Vagina (tissue), 2 donors: ENCODE measurements at regions not wholly inside any gene's neighbourhood (a gene's known extent, or its start where the extent isn't known, plus 50 kb on each side); places are given as distances from the start of the nearest gene placed in this dataset.
"Not testable (repeated sequence)": the region's sequence is repeated elsewhere in the genome, so short reads cannot be mapped to it uniquely, and the experiment has no call there.

Source experiments
- DNase-seq, 2 donors: peaks; one replicate each; pipeline ENCODE4 v3.0.0-alpha.2; 2017; ENCODE audit errors: extremely low spot score in 2 of 2
- H3K27ac ChIP-seq: fragments of 200-600 bp; sonication (generic); one replicate; pipeline ENCODE4 v1.5.1; 2019
- H3K27me3 ChIP-seq: fragments of 200-600 bp; sonication (generic); one replicate; pipeline ENCODE4 v1.5.1; 2019
- H3K36me3 ChIP-seq, 2 donors: fragments of 200-600 bp; sonication (generic); one replicate each; pipeline ENCODE4 v1.5.1; 2017 to 2019
- H3K4me1 ChIP-seq: fragments of 200-600 bp; sonication (generic); one replicate; pipeline ENCODE4 v1.5.1; 2019
- H3K4me3 ChIP-seq, 2 donors: fragments of 200-600 bp; sonication (generic); 1 replicate in 1 of 2; 2 replicates in 1 of 2; pipeline ENCODE4 v1.5.1; 2016 to 2019
- H3K9me3 ChIP-seq: fragments of 200-600 bp; sonication (generic); one replicate; pipeline ENCODE4 v1.5.1; 2019
- POLR2A ChIP-seq, 2 donors: fragments of 450-650 bp; IDR thresholded peaks; one replicate each; pipeline ENCODE4 v1.6.1; 2017; ENCODE audit warnings: antibody characterized with exemption in 2 of 2, mild to moderate bottlenecking in 2 of 2, moderate library complexity in 2 of 2
- POLR2AphosphoS5 ChIP-seq, 2 donors: sonication (generic); formaldehyde crosslinking; IDR thresholded peaks; one replicate each; pipeline ENCODE4 v1.9.0; 2017; ENCODE audit warnings: antibody characterized with exemption in 2 of 2, mild to moderate bottlenecking in 2 of 2, low read depth in 1 of 2; ENCODE audit not compliant: insufficient read depth in 1 of 2
- intact Hi-C: fragments of 100-400 bp; cut with DNase I; formaldehyde crosslinking; loops from one replicate; pipeline ENCODE4 v1.15.1; 2023
- TF ChIP-seq, protein P1 (sequence below), 3 experiments: fragments of 450-650 bp in 2 of 3; fragments of 200-600 bp in 1 of 3; sonication (generic) in 1 of 3; IDR thresholded peaks; one replicate each; pipeline ENCODE4 v1.5.1; 2017 to 2019; ENCODE audit warnings: antibody characterized with exemption in 3 of 3, mild to moderate bottlenecking in 2 of 3, moderate library complexity in 2 of 3

DNA sequence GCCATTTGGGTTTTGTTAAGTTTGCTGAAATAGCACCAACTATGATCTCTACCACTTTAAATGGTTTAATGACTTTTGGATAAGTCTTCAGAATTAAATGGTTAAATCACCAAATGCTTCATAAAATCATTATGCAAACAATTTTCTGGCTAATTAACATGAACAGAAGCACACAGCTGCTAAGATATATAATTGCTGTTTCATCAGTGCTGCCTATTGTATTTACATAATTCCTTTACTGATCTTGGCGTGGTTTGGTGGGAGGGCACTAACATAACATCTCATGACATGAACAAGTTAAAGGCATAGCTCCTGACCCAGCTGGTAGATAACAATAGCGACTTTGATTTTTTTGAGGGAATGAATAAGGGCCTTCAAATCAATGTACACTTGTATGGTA is 94.1 kb downstream of the FZD1 start:
- TF ChIP-seq POLR2AphosphoS5 (IDR thresholded peaks at IDR 0.05; ENCODE audit: insufficient read depth in 1 of 2, low read depth in 1 of 2) (no peak), POLR2A (IDR thresholded peaks at IDR 0.05) (no peak)
- TF ChIP-seq, protein P1, sequence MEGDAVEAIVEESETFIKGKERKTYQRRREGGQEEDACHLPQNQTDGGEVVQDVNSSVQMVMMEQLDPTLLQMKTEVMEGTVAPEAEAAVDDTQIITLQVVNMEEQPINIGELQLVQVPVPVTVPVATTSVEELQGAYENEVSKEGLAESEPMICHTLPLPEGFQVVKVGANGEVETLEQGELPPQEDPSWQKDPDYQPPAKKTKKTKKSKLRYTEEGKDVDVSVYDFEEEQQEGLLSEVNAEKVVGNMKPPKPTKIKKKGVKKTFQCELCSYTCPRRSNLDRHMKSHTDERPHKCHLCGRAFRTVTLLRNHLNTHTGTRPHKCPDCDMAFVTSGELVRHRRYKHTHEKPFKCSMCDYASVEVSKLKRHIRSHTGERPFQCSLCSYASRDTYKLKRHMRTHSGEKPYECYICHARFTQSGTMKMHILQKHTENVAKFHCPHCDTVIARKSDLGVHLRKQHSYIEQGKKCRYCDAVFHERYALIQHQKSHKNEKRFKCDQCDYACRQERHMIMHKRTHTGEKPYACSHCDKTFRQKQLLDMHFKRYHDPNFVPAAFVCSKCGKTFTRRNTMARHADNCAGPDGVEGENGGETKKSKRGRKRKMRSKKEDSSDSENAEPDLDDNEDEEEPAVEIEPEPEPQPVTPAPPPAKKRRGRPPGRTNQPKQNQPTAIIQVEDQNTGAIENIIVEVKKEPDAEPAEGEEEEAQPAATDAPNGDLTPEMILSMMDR (IDR thresholded peaks at IDR 0.05) = no peak
- no peaks in the 10 kb centered on the region for H3K27me3 ChIP-seq
- peaks cover 8% of the 10 kb centered on the region for H3K4me1 ChIP-seq
- no peak overlapping the region for H3K27ac ChIP-seq
- DNase-seq = no peak
- intact Hi-C loops = no loop called here
- H3K9me3 ChIP-seq = no peaks in the 10 kb centered on the region
- no peaks in the 10 kb centered on the region for H3K36me3 ChIP-seq
- no peak overlapping the region for H3K4me3 ChIP-seq

DNA sequence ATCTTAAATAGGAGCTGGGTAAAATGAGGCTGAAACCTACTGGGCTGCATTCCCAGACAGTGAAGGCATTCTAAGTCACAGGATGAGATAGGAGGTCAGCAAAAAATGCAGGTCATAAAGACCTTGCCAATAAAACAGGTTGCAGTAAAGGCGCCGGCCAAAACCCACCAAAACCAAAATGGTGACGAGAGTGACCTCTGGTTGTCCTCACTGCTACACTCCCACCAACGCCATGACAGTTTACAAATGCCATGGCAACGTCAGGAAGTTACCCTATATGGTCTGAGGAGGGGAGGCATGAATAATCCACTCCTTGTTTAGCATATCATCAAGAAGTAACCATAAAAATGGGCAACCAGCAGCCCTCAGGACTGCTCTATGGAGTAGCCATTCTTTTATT is 100.9 kb downstream of the FZD1 start:
- H3K4me1 ChIP-seq, H3K4me3 ChIP-seq, H3K36me3 ChIP-seq, H3K27ac ChIP-seq, intact Hi-C loops, H3K9me3 ChIP-seq, DNase-seq, H3K27me3 ChIP-seq: not testable (repeated sequence)

DNA sequence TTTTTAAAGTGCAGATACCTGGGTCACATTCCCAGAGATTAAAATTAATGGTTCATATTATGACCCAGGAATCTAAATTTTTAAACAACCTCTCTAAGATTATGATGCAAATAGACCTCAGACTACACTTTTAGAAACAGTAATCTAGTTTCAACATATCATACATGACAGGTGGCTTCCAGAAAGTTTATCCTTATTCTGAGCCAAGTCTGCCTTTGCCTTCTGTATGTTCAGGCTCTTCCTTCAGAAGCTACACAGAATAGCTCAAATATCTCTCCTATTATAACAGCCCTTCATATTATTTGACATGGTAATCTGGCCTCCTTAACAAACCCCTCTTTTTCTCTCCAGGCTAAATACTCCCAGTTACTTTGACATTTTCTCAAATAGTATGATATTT is 101.9 kb downstream of the FZD1 start:
- Histone ChIP-seq H3K27ac (no peak overlapping the region), H3K9me3 (no peaks in the 10 kb centered on the region), H3K4me3 (no peak overlapping the region), H3K36me3 (no peaks in the 10 kb centered on the region), H3K27me3 (no peaks in the 10 kb centered on the region), H3K4me1 (no peaks in the 10 kb centered on the region)
- no peak for DNase-seq
- TF ChIP-seq POLR2A (IDR thresholded peaks at IDR 0.05) (no peak), POLR2AphosphoS5 (IDR thresholded peaks at IDR 0.05; ENCODE audit: insufficient read depth in 1 of 2, low read depth in 1 of 2) (no peak)
- TF ChIP-seq, protein P1 (IDR thresholded peaks at IDR 0.05) = no peak
- intact Hi-C loops = no loop called here

DNA sequence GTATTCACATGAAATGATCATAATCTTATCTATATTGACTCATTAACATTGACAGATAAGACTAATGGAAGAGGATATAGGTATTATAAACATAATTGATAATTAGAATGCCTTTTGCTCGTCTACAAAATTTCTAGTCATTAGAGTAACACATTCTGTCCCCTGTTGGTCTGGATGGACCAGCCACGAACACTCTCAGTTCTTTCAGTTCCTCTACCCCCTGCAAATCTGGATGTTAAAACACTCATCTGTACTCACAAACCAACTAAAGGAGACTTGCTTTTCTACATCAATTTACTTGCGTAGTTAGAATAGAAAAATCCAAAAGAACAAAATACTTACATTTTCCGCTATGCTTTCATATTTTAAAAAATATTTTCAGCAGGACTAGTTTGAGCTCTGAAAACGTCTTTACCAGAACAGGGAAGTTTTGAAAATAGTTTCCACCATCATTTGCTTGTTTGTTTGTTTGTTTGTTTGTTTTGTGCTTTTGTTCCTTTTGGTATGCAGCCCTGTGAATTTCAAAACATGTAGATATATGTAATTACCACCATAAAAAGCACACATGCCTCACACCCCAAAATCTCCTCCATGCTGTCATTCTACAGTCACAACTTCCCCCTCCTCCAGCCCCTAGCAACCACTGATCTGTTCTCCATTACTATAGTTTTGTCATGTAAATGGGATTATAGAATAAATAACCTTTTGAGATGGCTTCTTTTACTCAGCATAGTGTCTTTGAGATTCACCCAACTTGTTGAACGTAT is 103.8 kb downstream of the FZD1 start:
- no peak for TF ChIP-seq POLR2A (IDR thresholded peaks at IDR 0.05)
- TF ChIP-seq, protein P1 (IDR thresholded peaks at IDR 0.05) = no peak
- TF ChIP-seq POLR2AphosphoS5 (IDR thresholded peaks at IDR 0.05; ENCODE audit: insufficient read depth in 1 of 2, low read depth in 1 of 2) = no peak
- no peak overlapping the region for H3K27ac ChIP-seq

DNA sequence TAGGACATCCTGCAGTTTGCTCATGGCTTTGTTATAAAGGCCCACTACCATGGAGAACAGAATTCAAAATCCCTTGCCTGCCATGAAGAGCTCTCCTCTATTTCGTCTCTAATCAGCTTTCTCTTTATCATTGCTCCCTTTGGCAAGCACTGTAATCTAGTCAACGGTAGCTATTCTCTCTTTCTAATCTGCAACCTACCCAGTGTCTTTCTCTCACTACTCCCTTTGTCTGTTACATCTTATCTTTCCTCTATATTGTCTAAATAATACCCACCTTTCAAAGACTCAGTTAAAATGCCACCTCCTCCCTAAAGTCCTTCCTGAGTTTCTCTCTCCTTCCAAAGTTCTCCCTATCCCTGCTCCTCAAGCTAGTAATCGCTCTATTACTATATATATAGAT is 108.1 kb downstream of the FZD1 start:
- Histone ChIP-seq H3K36me3 (no peaks in the 10 kb centered on the region), H3K27me3 (no peaks in the 10 kb centered on the region), H3K9me3 (no peaks in the 10 kb centered on the region), H3K27ac (no peak overlapping the region), H3K4me3 (no peak overlapping the region), H3K4me1 (no peaks in the 10 kb centered on the region)
- DNase-seq = no peak
- TF ChIP-seq, protein P1 (IDR thresholded peaks at IDR 0.05) = no peak
- intact Hi-C loops = no loop called here

More for the DNA sequence above, 103.8 kb downstream of the FZD1 start:
- DNase-seq = no peak
- no peak overlapping the region for H3K4me3 ChIP-seq
- intact Hi-C loops = no loop called here
- H3K4me1 ChIP-seq = no peaks in the 10 kb centered on the region
- no peaks in the 10 kb centered on the region for H3K27me3 ChIP-seq
- no peaks in the 10 kb centered on the region for H3K36me3 ChIP-seq
- no peaks in the 10 kb centered on the region for H3K9me3 ChIP-seq
